Suppressor macrophage treated with lipopolysaccharide for 4 hours (primary cell): ENCODE measurements at regions not wholly inside any gene's neighbourhood (a gene's known extent, or its start where the extent isn't known, plus 50 kb on each side); places are given as distances from the start of the nearest gene placed in this dataset.
"Not testable (repeated sequence)": the region's sequence is repeated elsewhere in the genome, so short reads cannot be mapped to it uniquely, and the experiment has no call there.

Experiments used
- DNase-seq: peaks from one replicate; pipeline ENCODE4 v3.0.0-alpha.2; 2020

- no peak for DNase-seq
Measured at GRCh38 chr17:16870253-16871245, 101.4 kb downstream of the TNFRSF13B start.

- DNase-seq: not testable (repeated sequence)
Measured at GRCh38 chr17:16869531-16870252, 102.2 kb downstream of the TNFRSF13B start.

DNA sequence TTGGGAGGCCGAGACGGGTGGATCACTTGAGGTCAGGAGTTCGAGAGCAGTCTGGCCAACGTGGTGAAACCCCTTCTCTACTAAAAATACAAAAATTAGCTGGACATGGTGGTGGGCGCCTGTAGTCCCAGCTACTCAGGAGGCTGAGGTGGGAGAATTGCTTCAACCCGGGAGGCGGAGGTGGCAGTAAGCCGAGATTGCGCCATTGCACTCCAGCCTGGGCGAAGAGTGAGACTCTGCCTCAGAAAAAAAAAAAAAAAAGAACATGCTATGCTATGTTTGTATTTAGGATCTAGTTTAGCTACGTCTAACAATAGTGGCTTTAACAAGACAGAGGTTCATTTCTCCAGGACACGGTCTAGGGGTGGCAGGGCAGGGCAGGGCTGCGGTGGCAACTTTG lies 103.3 kb downstream of the TNFRSF13B start:
- not testable (repeated sequence) for DNase-seq

- not testable (repeated sequence) for DNase-seq
Measured at GRCh38 chr17:16867545-16867944, 104.4 kb downstream of the TNFRSF13B start.

DNA sequence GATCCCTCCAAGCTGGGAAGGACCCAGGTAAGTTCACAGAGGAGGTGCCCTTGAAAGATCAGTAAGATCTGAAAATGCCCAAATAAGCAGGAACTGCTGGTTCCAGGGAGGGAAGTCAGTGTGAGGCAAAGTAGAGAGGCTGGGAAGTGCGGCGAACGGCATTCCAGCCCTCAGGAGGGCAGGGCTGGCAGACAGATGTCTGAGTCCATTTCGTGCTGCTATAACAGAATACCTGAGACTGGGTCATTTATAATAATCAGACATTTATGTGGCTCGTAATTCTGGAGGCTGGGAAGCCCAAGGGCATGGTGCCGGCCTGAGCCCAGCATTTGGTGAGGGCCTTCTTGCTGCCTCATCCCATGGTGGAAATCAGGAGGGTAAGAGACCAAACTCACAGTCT lies 105.1 kb downstream of the TNFRSF13B start:
- not testable (repeated sequence) for DNase-seq

DNA sequence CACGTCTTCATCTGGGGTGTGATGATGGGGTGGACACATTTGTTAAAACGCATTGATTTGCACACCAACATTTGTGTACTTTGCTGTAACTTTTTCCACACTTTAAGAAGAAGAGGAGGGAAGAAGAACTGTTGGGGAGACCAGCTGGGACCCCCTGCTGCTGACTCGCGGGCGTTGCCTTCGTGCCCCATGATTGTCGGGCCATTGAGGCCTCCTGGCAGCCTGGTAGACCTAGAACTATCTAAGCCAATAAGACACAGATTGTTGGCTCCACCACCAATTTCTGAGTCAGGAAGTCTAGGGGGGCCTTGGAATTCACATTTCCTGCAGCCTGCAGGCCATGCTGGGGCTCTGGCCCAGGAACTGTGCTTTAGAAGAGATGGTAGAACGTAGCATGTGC lies 105.5 kb downstream of the TNFRSF13B start:
- DNase-seq: no peak

GRCh38 chr17:16865704-16866103 lies 106.2 kb downstream of the TNFRSF13B start:
- not testable (repeated sequence) for DNase-seq

- DNase-seq: not testable (repeated sequence)
Measured at GRCh38 chr17:16865077-16865613, 106.8 kb downstream of the TNFRSF13B start.

DNA sequence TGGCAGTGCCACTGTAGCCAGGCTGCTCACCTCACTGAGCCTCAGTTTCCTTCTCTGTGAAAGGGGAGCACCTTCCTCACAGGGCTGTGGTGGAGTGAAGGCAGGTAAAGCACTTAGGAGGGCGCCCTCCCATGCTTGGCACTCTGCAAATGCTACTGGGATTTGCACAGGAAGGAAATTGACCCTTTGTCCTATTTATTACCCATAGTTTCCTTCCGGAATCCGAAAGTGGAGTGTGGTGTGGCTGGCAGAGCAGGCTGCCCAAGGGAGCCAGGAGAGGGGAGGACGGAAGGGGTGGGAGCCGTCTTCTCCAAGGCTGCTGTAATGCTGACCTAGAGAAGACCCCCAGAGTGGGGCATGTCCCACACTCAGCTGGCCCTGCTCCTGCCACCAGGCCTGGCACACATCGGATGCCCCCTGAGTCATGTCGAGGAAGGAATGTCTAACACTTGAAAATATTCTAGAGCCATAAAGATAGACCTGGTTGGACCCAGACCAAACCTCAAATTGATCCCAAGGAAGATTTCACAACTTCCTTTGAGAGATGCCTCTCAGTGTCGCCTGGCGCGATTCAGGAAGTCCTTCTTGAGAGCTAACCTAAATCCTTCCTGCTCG lies 107.3 kb downstream of the TNFRSF13B start:
- DNase-seq: not testable (repeated sequence)

- not testable (repeated sequence) for DNase-seq
Measured at GRCh38 chr17:16861152-16861551, 110.8 kb downstream of the TNFRSF13B start.

DNA sequence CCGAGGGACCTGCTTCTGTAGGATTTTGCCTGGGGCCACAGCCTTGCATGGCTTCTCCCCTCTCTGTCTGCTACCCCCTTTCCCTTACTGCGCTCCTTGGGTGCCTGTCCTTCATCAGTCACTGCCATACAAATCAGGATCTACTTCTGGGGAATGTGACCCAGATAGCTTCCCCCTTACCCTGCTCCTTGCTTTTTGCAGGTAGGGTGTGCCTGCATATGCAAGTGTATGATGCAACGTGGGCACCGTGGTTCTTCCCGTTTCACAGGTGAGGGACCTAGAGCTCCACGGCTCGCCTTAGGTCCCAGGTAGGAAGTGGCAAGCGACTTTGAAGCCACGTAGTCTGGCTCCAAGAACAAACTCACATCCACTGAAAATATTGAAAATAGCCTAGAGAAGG lies 111.5 kb downstream of the TNFRSF13B start:
- DNase-seq: not testable (repeated sequence)

GRCh38 chr17:16859515-16859914 lies 112.4 kb downstream of the TNFRSF13B start:
- not testable (repeated sequence) for DNase-seq

GRCh38 chr17:16857746-16858145 lies 114.2 kb downstream of the TNFRSF13B start:
- DNase-seq: not testable (repeated sequence)

- not testable (repeated sequence) for DNase-seq
Measured at GRCh38 chr17:16856846-16857245, 115.1 kb downstream of the TNFRSF13B start.

DNA sequence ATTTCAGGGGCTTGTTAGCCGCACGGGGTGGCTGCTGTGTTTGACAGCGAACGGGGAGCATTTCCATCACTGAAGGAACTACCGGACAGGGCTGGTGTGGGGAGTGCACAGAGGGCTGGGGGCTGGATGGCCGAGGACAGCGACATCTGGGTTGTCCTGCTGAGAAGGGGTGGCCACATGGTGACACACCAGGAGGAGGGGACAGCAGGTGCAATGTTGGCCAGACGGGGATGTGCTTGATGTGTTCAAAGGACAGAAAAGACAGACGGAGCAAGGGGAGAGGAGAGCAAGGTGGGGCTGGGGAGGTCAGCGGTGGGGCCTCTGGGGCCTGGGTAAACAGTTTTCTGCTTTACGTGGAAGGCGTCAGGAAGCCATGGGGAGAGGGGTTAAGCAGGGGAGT lies 115.7 kb downstream of the TNFRSF13B start:
- not testable (repeated sequence) for DNase-seq

GRCh38 chr17:16854636-16855035 lies 117.3 kb downstream of the TNFRSF13B start:
- DNase-seq: not testable (repeated sequence)

- DNase-seq: no peak
Measured at GRCh38 chr17:16853661-16854320, 118.1 kb downstream of the TNFRSF13B start.

GRCh38 chr17:16849861-16850260 lies 122.1 kb downstream of the TNFRSF13B start:
- not testable (repeated sequence) for DNase-seq

DNA sequence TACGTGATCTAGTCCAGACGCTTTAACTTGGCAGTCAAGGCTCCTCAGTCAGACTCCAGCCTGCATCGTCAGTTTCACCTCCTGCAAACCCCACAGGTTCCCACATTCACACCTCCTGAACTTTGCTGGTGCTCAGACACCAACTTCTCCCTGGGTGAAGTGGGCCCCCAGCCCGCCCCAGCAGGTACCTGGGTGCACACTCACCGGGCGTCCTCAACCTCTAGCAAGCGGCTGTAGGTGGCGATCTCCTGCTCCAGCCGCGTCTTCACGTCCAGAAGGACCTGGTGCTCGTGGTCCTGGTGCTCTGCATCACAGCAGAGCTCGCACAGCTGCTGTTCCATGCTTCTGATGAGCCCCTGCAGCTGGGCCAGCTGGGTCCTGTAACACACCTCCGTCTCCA lies 122.9 kb downstream of the TNFRSF13B start:
- not testable (repeated sequence) for DNase-seq

GRCh38 chr17:16845098-16845497 lies 126.8 kb downstream of the TNFRSF13B start:
- DNase-seq: not testable (repeated sequence)

DNA sequence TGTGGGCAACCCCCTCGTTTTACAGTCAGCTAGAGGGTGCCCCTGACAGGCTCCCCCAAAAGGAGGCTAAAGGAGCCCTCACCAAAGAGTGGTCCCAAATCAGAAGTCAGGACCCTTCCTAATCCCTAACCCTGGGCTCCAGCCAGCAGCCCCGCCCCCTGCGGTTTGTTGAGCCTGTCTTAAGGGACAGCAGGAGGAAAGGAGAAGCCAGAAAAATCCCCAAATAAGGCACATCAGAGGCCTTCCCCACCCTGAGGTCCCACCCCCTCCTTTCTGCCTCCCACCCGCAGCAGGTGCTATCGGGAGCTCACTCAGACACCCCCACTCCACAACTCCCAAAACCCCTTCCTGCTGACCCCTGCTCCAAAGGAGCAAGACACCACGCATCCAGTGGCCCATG lies 127.2 kb downstream of the TNFRSF13B start:
- not testable (repeated sequence) for DNase-seq

DNA sequence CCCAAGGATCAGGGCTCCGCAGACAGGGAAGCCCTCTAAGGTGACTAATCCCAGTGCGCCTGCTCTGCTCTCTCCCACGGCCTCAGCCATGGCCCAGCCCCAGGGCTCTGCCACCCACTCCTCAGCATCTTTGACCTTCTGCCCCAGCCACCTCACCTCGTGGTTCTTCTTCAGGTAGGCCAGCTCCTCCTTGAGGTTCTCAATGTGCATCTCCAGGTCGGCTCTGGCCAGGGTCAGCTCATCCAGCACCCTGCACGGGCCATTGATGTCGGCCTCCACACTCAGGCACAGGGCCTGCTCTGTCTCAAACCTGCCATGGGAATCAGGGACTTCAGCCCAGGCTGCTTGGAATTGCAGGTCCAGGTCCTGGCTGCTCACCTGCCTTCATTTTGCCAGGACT lies 128.4 kb downstream of the TNFRSF13B start:
- not testable (repeated sequence) for DNase-seq
